ENCODE measurements at regions not wholly inside any gene's neighbourhood (a gene's known extent, or its start where the extent isn't known, plus 50 kb on each side); places are given as distances from the start of the nearest gene placed in this dataset.

GRCh38 chr18:73693091-73693490, 454.5 kb downstream of the FBXO15 start:
- TF ChIP-seq FOXA1 (IDR thresholded peaks at IDR 0.05) (no peak), JUND (IDR thresholded peaks at IDR 0.05) (no peak)

Measured in liver (tissue), 2 donors.